CD1c-positive myeloid dendritic cell (primary cell): ENCODE measurements at regions not wholly inside any gene's neighbourhood (a gene's known extent, or its start where the extent isn't known, plus 50 kb on each side); places are given as distances from the start of the nearest gene placed in this dataset.

Experiments used
- DNase-seq: peaks from one replicate; pipeline ENCODE4 v3.0.0-alpha.2; 2016; ENCODE audit errors: extremely low spot score

DNA sequence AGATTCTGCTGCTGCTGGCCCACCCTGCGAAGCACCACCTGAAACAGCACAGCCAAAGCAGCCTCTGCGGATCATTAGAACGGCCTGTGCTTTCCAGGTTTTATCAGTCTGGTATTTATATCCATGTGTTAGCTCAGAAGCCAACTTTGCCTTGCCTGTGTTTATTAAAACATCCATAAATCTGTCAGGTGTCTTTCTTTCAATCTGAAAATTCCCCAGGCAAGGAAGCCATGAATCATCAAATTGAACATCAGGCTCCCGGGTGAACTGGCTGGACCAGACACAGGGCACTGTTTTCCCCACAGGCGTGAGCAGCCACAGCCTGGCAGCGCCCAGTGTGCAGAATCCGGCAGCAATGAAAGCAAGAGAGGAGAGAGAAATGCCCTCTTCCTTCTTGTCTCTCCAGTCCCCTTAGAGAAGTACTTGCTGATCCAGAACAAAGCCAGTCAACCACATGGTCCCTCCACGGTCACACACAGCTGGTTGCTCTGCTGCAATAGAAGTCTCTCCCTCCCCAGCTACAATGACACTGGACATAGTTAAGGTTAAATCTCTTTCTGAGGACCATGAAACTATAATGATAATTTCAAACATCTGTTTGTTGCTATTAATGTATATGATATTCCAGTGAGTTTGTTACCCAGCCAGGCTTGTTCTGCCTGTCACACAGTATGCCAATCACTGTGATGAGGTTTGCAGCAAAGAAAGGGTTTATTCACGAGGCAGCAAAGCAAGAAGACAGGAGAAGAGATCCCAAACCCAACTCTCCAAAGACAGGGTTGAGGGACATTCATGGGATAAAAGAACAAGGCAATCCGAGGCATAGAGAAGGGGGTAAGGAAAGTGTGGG is 212.1 kb upstream of the FMN2 start:
- no peak for DNase-seq

DNA sequence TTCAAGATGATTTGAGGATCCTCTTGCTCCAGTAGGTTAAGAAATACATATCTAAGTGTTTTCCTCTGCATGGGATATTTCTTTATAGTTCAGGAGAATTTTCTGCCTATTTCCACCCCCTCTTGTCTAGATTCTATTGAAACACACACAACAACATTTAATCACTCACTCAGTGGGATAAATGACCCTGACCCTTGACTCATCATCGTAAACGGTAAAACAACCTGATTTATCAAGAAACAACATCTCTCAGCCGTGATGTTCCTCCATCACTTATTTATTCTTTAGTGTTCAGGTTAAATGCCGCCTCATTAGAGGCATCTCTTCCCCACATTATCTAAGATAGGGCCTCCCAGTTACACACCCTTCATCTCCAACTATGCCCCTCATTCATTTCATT is 208.7 kb upstream of the FMN2 start:
- DNase-seq = no peak

DNA sequence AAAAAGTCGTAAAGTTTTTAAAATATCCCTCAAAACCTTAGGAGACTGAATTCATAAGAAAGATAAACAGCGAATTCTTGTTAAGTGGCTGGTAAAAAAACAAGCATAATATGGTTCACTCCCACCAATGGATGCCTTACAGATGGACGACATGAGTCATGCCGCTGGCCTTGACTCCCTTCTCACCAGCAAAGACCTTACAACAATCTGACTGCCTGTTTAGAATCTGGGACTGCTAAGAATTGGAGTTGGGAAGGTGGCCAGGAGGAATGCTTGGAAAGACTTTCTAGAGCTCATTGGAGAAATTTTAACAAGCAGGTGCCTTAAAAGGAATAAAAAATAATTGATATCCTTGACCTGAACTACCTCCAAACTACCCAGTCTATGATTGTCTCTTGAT is 206.9 kb upstream of the FMN2 start:
- no peak for DNase-seq

DNA sequence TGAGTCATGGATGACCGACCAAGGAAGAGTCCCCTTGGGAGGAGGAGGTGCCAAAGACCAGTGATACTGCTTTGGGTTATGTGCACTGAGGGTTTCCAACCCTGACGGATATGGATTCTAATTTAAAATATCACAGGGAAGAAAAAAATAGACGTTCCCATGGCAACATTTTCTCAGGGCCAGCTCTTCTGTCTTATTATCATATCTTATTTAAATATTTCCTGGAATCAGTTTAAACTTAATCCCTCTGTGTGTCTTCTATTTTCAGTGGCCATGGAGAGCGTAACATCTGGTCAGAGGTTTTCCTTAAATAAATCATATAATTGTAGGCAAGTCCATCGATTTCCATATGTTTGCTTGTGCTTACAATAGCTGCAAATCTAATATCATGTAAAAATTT is 205.4 kb upstream of the FMN2 start:
- DNase-seq = no peak

DNA sequence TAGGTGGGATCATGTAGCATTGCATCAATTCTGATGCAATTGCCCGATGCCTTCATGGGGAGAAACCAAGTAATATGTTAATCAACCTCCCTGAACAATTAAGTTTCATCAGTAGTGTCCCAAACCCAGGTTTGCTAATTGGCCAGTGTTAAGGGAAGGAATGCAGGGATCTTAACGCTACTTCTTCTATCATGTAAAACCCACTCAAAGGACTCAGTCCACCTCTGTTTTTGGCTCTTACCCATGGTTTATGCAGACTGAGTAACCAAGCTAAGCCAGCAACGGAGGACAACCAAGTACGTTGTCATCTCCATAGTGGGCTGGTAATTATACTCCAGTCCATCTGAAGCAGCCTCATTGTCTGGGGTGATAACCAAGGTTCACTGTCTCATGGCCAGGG is 203.0 kb upstream of the FMN2 start:
- no peak for DNase-seq

DNA sequence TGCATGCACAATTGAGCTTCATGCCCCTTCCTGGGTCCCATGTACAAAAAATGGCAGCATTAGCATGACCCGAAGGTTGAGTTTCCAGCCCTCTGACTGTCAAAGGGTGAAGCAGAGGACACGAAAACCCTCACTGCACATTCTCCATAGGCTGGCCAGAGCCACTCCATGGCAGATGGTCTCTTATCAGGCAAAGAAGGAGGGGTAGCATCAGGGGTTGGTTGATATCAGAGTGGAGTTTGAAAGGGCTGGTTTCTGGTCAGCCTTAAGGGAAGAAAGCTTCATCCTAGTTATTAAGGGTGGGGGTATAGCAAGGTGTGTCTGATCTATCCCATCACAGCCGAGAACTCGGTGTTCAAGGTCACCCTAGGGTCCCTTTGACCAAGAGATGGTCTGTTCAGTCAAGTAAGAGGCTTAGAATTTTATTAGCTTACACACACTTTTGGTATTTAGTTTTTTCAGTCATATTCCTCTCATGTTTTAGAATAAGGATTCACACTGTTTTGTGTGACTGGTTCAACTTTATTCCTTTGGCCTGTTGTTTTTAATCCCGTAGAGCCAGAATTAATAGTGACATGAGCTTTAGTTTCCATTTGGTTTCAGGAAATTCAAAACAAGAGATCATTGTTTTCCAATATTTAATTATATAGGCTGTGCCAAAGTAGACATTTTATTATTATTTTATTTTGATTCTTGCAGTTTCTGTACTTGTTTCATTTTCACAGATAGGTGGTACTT is 199.9 kb upstream of the FMN2 start:
- DNase-seq = no peak

DNA sequence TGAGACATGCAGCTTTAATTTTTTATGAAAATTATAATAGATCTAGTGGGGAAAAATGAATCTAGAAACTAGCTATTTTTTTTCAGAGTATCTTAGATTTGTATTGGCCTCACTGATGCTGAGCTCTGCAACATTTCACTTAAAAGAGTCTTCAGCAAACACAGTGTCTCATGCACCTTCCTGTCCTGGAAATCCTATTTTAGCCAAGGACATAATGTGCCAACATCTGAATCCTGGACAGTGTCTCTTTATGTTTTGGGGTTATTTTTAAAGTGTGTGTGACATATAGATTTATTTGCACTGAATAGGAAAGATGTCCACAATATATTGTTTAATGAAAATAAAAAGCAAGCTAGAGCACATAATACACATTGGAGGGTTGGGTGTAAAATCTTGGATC is 199.1 kb upstream of the FMN2 start:
- DNase-seq = no peak

DNA sequence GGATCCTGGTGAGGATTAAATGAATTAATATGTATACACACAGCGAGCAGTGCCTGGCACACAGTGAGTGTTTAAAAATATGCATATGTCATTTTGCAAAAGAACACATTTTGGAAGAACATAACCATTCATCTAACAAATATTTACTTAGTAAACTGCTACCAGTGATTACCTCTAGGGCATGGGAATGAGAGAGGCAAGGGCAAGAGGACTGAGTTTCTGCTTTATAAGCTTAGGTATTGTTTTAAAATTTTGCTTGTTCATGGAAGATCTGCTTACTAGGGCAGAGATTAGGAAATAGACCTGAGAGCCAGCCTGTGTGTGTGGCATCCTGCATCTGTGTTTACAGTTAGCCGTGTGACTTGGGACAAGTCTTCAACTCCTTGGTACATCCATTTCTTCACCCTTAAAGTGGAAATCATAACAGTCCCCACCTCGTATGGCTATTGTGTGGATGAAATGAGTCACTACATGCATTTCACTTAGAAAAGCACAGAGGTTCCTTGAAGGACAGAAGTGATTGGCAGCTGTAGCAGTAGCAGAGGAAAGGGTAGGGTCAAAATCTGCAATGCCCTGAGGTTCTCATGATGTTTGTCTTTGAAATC is 198.5 kb upstream of the FMN2 start:
- DNase-seq = no peak

DNA sequence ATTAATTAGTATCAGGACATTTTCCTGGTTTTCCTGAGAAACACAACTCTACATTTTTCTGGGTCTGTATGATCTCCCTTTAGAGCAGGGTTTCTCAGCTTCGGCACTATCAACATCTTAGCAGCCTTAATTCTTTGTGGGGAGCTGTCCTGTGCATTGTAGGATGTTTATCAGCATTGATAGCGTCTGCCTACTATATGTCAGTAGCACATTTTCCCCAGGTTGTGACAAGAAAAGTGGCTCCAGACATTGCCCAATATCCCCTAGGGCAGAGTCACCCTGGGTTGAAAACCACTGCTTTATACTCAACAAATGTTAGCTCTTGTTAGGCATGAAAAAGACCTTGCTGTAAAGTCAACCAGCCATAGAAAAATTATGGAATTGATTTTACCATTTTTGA is 195.1 kb upstream of the FMN2 start:
- no peak for DNase-seq

DNA sequence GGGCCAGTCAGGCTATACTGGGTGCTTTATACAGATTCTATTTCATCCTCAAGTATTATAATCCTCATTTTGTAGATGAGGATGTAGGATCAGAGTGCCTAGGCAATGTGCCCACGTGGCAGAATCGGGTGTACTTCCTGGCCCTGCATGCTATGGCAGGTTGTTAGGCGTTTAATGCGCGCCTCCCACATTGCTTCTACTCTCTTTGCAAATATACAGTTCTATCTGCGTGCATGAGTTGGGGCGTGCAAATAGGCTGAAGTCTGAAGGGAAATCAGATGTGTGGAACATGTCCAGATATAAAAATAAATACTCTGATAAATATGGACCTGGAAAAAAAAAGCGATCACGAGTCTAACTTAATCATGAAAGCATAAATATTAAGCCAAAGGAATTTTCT is 194.7 kb upstream of the FMN2 start:
- DNase-seq = no peak

DNA sequence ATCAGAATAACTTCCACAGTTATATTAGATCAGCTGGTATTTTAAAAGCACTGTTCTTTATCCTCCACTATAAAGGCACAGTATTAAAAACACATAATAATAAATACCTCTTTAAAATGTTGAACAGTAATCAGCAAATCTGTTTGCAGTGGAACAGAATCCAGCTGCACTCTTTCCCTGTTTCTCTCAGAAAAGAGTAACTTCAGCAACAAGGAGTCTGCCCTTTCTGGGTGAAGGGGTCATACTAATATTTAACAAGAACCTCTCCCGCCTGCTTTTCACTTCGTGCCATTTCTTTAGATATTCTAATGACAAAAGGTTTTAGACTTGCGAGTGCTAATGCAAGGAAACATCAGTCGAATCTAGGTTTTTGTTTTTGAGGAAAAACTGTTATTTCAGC is 194.2 kb upstream of the FMN2 start:
- DNase-seq = no peak

DNA sequence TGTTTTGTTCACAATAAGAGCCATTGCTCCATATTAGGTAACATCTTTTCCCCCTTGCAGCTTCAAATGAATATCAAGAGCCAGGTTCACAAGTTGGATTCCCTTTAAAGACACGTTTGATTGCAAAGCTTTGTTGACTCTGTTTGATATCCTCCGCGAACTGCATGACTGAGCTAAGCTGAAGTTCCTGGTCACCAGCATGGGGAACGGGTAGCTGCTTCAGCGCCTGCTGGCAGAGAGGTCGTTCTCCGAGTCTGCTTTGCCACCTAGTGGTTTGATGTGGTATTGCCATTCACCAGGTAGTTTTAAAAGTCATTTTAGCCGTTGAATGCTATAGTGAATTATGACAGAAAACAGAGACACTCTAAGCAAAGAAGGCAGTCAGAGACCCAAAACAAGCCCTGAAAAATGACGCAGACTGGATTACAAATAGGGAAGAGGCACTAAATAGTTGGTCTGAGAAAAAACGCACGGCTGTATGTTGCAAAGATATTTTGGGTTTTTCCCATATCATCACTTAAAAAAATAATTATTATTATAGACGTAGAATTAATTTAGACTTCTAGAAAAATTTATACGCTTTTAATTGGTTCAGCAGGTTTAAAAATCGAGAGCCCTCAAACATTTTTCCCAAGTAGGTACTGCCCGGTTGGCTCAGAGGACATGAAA is 193.5 kb upstream of the FMN2 start:
- peak; percentile 83 for DNase-seq

DNA sequence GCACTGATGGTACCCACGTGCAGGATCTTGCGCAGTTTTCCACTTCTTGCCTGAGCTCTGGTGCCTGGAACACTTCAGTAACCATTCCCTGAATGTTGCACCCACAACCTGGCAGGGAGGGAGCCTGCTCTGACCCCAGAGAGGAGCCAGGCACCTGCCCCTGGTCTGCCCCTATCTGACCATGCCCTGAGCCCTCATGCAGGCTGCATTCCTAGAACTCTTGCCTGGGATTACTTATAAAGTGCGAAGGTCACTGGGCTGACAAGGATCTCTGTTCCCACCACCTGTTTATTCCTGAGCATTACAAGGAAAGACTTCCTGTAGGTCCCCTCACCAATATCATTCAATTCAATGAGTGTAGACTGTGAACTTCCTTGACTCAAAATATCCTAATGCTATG is 191.9 kb upstream of the FMN2 start:
- no peak for DNase-seq

DNA sequence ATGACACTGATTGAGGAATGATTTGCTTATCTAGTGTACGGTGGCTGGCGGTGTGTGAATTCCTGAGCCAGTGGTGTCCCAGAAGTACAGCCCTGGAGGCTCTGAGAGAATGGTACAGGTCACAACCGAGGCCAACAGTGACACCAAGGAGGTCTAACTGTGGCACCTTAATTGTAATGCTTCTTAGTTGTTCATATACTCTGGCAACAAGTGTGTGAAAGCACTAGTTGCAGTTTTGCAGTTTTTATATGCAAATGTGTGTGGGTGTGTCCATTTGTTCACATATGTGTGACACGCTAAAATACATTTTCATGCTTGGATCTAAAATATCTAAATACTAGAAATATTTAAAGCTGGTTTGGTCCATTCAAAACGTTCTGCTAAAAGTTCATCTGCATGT is 185.3 kb upstream of the FMN2 start:
- no peak for DNase-seq

DNA sequence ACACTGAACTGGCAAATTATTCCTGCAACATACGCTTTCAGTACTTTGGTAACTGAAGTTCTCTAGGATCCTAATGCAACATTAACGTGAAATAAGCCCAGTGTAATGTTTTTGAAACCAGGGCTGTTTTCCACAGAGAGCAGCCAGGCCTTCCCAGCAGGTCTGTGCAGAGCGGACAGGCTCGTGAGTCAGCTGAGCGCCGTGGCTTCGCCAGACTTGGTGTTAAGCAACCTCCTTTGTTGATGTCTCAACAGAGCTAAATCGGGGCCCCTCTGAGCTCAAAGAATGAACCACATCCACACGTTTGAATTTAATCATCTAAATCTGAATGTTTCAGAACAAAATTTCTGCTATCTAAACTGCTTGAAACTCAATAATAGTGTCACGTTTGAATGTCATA is 181.8 kb upstream of the FMN2 start:
- peak; percentile 59 for DNase-seq

DNA sequence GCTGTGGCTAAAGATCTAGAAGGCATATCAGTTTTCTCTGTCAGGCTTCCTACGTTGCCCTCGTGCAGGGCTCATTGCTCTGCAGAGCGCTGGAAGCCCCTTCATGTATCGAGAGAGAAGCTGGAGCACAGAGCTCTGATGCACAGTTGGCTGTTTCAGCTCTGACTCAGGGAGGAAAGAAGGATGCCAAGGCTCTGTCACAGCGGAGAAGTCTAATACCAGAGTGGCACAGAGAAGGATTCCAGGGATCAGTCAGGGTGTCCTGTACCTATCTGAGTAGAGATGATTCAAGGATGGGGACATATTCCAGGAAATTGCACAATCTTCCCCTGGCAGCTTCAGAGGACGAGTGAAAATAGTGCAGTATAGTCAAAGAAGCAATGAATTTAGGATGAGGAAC is 179.2 kb upstream of the FMN2 start:
- no peak for DNase-seq

DNA sequence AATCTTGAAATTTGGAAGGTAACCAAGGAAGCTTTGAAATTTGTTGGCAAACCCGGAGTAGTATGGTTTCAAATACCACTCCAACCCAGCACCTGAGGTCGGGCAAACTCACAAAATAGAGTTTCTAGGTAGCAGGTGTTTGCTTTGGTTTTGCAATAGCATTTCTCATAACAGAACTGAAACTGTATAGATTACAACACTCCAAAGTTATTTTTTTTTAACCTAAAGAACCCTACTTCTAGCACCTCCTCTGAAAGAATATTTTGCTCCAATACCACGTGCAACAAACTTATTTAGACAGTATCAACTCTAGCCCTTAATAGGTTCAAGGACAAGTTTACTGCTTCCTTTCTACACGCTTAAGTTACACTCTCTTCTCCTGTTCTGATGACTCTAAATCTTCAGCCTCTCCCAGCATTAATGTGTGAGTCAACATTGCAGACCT is 178.5 kb upstream of the FMN2 start:
- no peak for DNase-seq

DNA sequence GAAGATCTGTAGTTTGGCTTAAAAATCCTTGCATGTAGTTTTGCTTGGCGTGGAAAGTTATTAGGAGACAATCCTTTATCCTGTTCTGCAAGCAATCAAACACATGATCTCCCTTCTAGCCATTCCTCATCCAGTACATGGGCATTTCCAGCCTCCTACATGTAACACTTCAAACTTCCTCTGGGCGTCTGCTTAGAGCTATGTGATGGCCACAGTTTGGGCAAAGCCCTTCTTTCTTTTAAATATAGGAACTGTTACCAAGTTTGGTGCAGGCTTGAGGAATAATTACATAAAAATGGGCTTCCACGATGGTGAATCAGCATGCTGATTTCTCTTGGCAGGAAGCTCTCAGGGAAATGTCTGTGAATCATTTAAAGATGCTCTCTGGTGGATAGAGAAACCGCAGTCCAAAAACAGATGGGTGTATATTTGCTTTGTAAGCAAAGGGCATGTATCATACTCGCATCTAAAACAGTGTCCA is 176.9 kb upstream of the FMN2 start:
- DNase-seq = peak; percentile 36

DNA sequence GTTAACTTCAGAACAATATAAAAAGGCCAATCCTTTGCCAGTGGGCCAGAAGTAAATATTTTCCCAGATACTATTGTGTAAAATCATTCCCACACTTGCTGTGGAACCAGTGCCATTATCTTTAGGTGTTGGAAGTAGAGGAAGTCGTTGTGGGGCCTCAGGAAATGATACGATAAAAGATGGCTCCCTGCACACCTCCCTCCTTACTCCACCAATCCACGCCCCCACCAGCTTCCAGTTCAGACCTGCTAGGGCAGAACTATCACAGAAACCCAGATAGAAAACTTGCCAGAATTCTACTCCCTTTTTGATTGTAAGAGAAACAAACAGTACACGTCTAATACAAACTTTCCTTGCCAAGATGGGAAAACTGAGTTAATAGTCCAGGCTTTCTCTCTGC is 173.0 kb upstream of the FMN2 start:
- no peak for DNase-seq

DNA sequence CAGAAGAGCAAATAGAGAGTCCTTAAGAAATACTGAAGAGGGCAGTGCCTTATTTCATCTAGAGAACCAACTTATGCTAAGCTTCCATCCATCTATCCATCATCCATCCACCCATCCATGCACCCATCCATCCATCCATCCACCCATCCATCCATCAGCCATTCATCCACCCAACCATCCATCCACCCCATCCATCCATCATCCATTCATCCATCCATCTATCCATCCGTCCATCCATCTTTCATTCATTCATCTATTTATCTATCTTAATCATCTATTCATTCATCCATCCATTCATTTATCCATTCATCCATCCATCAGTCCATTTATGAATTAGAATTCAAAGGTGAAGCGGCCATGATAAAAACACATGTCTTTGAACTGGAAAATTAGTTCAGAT is 171.5 kb upstream of the FMN2 start:
- no peak for DNase-seq

DNA sequence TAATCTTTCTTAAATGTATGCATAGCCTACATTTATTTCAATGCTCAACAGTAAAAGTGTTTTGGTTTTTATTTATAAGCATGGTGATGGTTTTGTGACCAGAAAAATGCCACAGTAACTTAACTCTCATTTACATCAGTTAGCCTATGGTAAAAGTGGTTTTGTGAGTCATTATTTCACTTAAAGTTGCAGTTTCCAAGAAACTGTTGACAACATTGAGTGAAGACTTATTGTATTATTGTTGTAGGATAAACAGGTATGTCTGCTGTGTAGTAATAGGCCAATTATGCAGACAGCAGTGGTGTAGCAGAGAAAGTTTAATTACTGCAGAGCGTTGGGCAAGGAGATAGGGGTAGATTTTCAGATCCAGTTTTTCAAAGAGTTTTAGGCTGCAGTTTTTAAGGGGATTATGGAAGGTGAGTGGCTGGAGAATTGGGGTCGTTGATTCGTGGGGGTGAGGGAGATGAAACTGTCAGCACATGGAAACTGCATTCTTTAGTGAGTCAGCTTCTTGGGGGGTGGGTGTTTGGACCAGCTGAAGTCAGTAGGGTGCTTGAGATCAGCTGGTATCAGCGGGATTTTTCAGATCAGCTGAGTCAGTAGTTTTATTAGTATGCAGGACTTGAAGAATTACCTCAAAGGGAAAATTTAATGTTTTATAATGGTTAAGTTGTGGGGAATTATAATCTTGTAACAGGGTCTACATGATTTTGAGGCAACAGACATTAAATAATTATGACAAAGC is 168.7 kb upstream of the FMN2 start:
- DNase-seq = no peak
